Astrocyte (in vitro differentiated cells and primary cell): ENCODE measurements at regions not wholly inside any gene's neighbourhood (a gene's known extent, or its start where the extent isn't known, plus 50 kb on each side); places are given as distances from the start of the nearest gene placed in this dataset.

Source experiments
- CTCF ChIP-seq: IDR thresholded peaks from 2 replicates; pipeline ENCODE4 v1.5.1; 2011; ENCODE audit warnings: low read depth, mild to moderate bottlenecking, inconsistent platforms, low read length, moderate library complexity; ENCODE audit not compliant: insufficient read depth
- EZH2 ChIP-seq: IDR thresholded peaks from 2 replicates; pipeline ENCODE4 v1.6.1; 2012; ENCODE audit warnings: mild to moderate bottlenecking, low read length, inconsistent platforms; ENCODE audit not compliant: insufficient read depth

- no peak for TF ChIP-seq CTCF
- TF ChIP-seq EZH2: no peak
These were observed 61.5 kb downstream of the PSMG1 start for GRCh38 chr21:39121600-39122355.
